Esophagus muscularis mucosa (tissue), 4 donors: ENCODE measurements at regions not wholly inside any gene's neighbourhood (a gene's known extent, or its start where the extent isn't known, plus 50 kb on each side); places are given as distances from the start of the nearest gene placed in this dataset.
"Not testable (repeated sequence)": the region's sequence is repeated elsewhere in the genome, so short reads cannot be mapped to it uniquely, and the experiment has no call there.

Experiments
- CTCF ChIP-seq, 3 experiments: fragments of 200-600 bp in 2 of 3; fragments of 450-650 bp in 1 of 3; sonication (generic) in 2 of 3; IDR thresholded peaks; one replicate each; pipeline ENCODE4 v1.5.1; 2017 to 2019; ENCODE audit warnings: antibody characterized with exemption in 3 of 3, mild to moderate bottlenecking in 2 of 3, moderate library complexity in 1 of 3
- EP300 ChIP-seq: sonication (generic); formaldehyde crosslinking; IDR thresholded peaks from one replicate; pipeline ENCODE4 v1.6.1; 2017; ENCODE audit warnings: antibody characterized with exemption
- POLR2A ChIP-seq: fragments of 450-650 bp; IDR thresholded peaks from one replicate; pipeline ENCODE4 v1.6.1; 2017; ENCODE audit warnings: antibody characterized with exemption, moderate library complexity, mild to moderate bottlenecking, low read depth
- POLR2AphosphoS5 ChIP-seq, 2 donors: sonication (generic); formaldehyde crosslinking; IDR thresholded peaks; one replicate each; pipeline ENCODE4 v1.6.1; 2017; ENCODE audit warnings: antibody characterized with exemption in 2 of 2

GRCh38 chr5:99043257-99043656 lies 114.5 kb upstream of the CHD1 start:
- TF ChIP-seq CTCF (IDR thresholded peaks at IDR 0.05); POLR2A; EP300; POLR2AphosphoS5 (IDR thresholded peaks at IDR 0.05): not testable (repeated sequence)
